ENCODE measurements at regions not wholly inside any gene's neighbourhood (a gene's known extent, or its start where the extent isn't known, plus 50 kb on each side); places are given as distances from the start of the nearest gene placed in this dataset.

GRCh38 chr14:98578204-98578603 lies 693.8 kb downstream of the BCL11B start:
- no peak for TF ChIP-seq CTCF (IDR thresholded peaks at IDR 0.05)
- intact Hi-C loops (cut with DNase I; ENCODE audit: low total_unique reads): no loop called here
- H3K4me3 ChIP-seq: no peak overlapping the region
- H3K27ac ChIP-seq: no peak overlapping the region
- H3K4me1 ChIP-seq: no peaks in the 10 kb centered on the region
- DNase-seq: no peak
- H3K36me3 ChIP-seq: no peaks in the 10 kb centered on the region
- H3K9me3 ChIP-seq: no peaks in the 10 kb centered on the region
- H3K27me3 ChIP-seq: no peaks in the 10 kb centered on the region

- Histone ChIP-seq H3K9me3 (no peaks in the 10 kb centered on the region), H3K36me3 (no peaks in the 10 kb centered on the region), H3K4me1 (no peaks in the 10 kb centered on the region), H3K27me3 (no peaks in the 10 kb centered on the region), H3K27ac (no peak overlapping the region), H3K4me3 (no peak overlapping the region)
- TF ChIP-seq CTCF (IDR thresholded peaks at IDR 0.05): no peak
- DNase-seq: no peak
- intact Hi-C loops (cut with DNase I; ENCODE audit: low total_unique reads): no loop called here
Observed at GRCh38 chr14:98579140-98579539, 692.9 kb downstream of the BCL11B start.

DNA sequence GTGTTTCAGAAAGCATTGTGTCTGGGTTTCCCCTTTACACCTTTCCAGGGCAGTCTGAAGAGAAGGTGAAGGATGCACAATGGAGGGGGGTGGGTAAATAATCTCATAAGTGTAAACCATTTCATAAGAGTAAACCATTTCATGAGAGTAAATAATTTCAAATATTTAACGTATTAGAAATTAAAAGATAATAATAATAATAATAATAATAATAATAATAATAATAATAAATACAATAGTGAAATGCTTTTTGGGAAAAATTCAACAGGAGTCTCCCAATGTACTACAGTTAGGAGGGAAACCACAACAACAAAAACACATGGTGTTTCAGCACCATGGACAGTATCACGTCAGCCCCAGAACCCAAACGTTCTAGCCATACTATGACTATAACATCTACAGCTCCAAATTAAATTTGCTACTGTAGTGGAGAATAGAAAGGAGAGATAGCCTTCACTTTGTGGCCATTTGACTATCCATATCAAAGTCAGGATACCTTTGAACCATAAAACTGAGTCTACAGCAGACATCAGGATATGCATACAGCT lies 691.8 kb downstream of the BCL11B start:
- no peak overlapping the region for H3K27ac ChIP-seq
- no peaks in the 10 kb centered on the region for H3K27me3 ChIP-seq
- no peak overlapping the region for H3K4me3 ChIP-seq
- intact Hi-C loops (cut with DNase I; ENCODE audit: low total_unique reads): no loop called here
- DNase-seq: no peak
- no peaks in the 10 kb centered on the region for H3K4me1 ChIP-seq
- no peaks in the 10 kb centered on the region for H3K9me3 ChIP-seq
- no peaks in the 10 kb centered on the region for H3K36me3 ChIP-seq
- TF ChIP-seq CTCF (IDR thresholded peaks at IDR 0.05): no peak

DNA sequence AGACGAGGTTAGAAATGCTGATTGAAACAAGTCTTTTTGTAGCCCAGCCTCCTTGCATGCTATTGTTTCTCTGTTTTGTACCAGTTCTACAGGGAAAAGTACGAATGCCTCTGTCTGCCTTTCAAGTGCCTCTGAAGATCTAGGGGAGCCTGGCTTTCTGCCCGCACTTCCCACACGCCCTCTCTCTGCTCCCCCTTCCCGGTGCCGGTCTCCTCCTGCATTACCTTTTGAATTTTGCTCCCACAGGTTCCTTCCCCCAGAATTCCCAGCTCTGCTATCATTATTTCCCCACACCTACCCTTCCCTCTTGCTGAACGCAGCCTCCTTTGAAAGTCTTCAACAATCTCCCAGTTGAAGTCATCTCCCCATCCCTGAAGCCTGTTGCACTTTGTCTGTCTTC lies 689.7 kb downstream of the BCL11B start:
- H3K27ac ChIP-seq: no peak overlapping the region
- no peak overlapping the region for H3K4me3 ChIP-seq
- intact Hi-C loops (cut with DNase I; ENCODE audit: low total_unique reads): no loop called here
- H3K4me1 ChIP-seq: no peaks in the 10 kb centered on the region
- no peaks in the 10 kb centered on the region for H3K27me3 ChIP-seq
- H3K36me3 ChIP-seq: no peaks in the 10 kb centered on the region
- DNase-seq: no peak
- H3K9me3 ChIP-seq: no peaks in the 10 kb centered on the region
- TF ChIP-seq CTCF (IDR thresholded peaks at IDR 0.05): no peak

DNA sequence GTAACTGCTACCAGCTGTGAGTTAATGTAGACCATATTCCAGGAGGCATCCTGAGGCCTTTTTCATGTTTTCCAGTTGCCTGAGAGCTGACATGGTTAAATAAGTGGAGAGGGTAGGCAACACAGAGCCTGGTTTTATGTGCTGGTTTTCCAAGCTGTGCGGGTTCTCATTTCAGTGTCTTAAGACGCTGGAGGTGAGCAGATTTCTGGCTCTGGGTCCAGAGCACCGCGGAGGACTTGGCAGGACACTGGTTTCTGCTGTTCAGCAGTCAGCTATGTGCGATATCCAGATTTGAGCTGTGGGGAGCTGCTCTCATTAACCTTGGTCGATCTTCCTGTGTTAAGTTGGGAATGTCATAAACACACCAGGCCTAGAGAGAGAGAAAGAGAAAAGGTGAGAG lies 680.8 kb downstream of the BCL11B start:
- no peak for DNase-seq
- H3K27me3 ChIP-seq: no peaks in the 10 kb centered on the region
- TF ChIP-seq CTCF (IDR thresholded peaks at IDR 0.05): no peak
- no peak overlapping the region for H3K4me3 ChIP-seq
- H3K9me3 ChIP-seq: no peaks in the 10 kb centered on the region
- H3K4me1 ChIP-seq: no peaks in the 10 kb centered on the region
- H3K27ac ChIP-seq: no peak overlapping the region
- no peaks in the 10 kb centered on the region for H3K36me3 ChIP-seq
- intact Hi-C loops (cut with DNase I; ENCODE audit: low total_unique reads): no loop called here

- no peak for DNase-seq
- no peak overlapping the region for H3K4me3 ChIP-seq
- no peak overlapping the region for H3K27ac ChIP-seq
- intact Hi-C loops (cut with DNase I; ENCODE audit: low total_unique reads): no loop called here
- H3K4me1 ChIP-seq: no peaks in the 10 kb centered on the region
- H3K27me3 ChIP-seq: no peaks in the 10 kb centered on the region
- peaks cover 0 to 5% (median 0%) of the 10 kb centered on the region in 3 donors for H3K9me3 ChIP-seq
- no peaks in the 10 kb centered on the region for H3K36me3 ChIP-seq
- no peak for TF ChIP-seq CTCF (IDR thresholded peaks at IDR 0.05)
Observed at GRCh38 chr14:98592611-98593170, 679.3 kb downstream of the BCL11B start.
